Astrocyte of the hippocampus (primary cell): ENCODE measurements at regions not wholly inside any gene's neighbourhood (a gene's known extent, or its start where the extent isn't known, plus 50 kb on each side); places are given as distances from the start of the nearest gene placed in this dataset.
"Not testable (repeated sequence)": the region's sequence is repeated elsewhere in the genome, so short reads cannot be mapped to it uniquely, and the experiment has no call there.

Source experiments
- DNase-seq: peaks from one replicate; pipeline ENCODE4 v3.0.0; 2011; ENCODE audit warnings: low read depth, low spot score

GRCh38 chr6:6811128-6812009 is 222.8 kb downstream of the LY86 start:
- DNase-seq = peak; percentile 57

GRCh38 chr6:6812427-6812826 is 223.9 kb downstream of the LY86 start:
- no peak for DNase-seq

GRCh38 chr6:6815732-6816131 is 227.2 kb downstream of the LY86 start:
- no peak for DNase-seq

- no peak for DNase-seq
These were observed 228.2 kb downstream of the LY86 start for GRCh38 chr6:6816716-6817115.

GRCh38 chr6:6818078-6818639 is 229.6 kb downstream of the LY86 start:
- no peak for DNase-seq

- DNase-seq = no peak
These were observed 232.2 kb downstream of the LY86 start for GRCh38 chr6:6820641-6821238.

- no peak for DNase-seq
These were observed 233.2 kb downstream of the LY86 start for GRCh38 chr6:6821639-6822261.

- DNase-seq = no peak
These were observed 234.5 kb downstream of the LY86 start for GRCh38 chr6:6823030-6823429.

- DNase-seq = no peak
These were observed 235.2 kb downstream of the LY86 start for GRCh38 chr6:6823568-6824224.

GRCh38 chr6:6824381-6824780 is 235.9 kb downstream of the LY86 start:
- DNase-seq = no peak

GRCh38 chr6:6825193-6825784 is 236.8 kb downstream of the LY86 start:
- no peak for DNase-seq

- no peak for DNase-seq
These were observed 237.8 kb downstream of the LY86 start for GRCh38 chr6:6826095-6826901.

- no peak for DNase-seq
These were observed 238.4 kb downstream of the LY86 start for GRCh38 chr6:6826961-6827360.

GRCh38 chr6:6829872-6830685 is 241.6 kb downstream of the LY86 start:
- no peak for DNase-seq

- DNase-seq = not testable (repeated sequence)
These were observed 242.2 kb downstream of the LY86 start for GRCh38 chr6:6830686-6831063.

- no peak for DNase-seq
These were observed 243.9 kb downstream of the LY86 start for GRCh38 chr6:6832439-6832838.

GRCh38 chr6:6834356-6835222 is 246.1 kb downstream of the LY86 start:
- DNase-seq = peak; percentile 38

- DNase-seq = no peak
These were observed 246.6 kb downstream of the LY86 start for GRCh38 chr6:6835223-6835503.
